ENCODE measurements at regions not wholly inside any gene's neighbourhood (a gene's known extent, or its start where the extent isn't known, plus 50 kb on each side); places are given as distances from the start of the nearest gene placed in this dataset.

DNA sequence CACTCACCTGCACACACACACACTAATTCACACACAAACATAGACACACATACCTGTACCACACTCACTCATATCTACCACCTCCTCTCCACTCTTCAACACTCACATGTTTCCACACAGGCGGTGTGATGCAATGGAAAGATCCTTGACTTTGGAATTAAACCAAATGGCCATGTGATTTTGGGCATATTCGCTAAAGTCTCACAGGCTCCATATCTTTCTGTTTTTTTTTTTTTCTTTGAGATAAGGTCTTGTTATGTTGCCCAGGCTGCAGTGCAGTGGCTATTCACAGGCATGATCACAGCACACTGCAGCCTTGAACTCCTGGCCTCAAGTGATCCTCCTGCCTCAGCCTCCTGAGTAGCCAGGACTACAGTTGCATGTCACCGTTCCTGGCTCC lies 91.1 kb upstream of the MEX3C start:
- Mint-ChIP-seq H3K36me3 (no peaks in the 10 kb centered on the region), H3K4me1 (no peaks in the 10 kb centered on the region), H3K27me3 (peaks cover 24% of the 10 kb centered on the region), H3K9me3 (peaks cover 0 to 5% (median 1%) of the 10 kb centered on the region in 7 donors), H3K27ac (no peak overlapping the region), H3K4me3 (no peak overlapping the region)
- DNase-seq = no peak
- Histone ChIP-seq H3K4me3 (ENCODE audit: low read depth, low read length) (no peak overlapping the region), H3K27me3 (ENCODE audit: control insufficient read depth, insufficient read depth, low read length) (peaks cover 7% of the 10 kb centered on the region), H3K27ac (ENCODE audit: insufficient read depth, low read length, poor library complexity, severe bottlenecking) (no peak overlapping the region), H3K9me3 (ENCODE audit: control insufficient read depth in 2 of 2, low read length in 2 of 2) (no peaks in the 10 kb centered on the region), H3K4me1 (ENCODE audit: control insufficient read depth, insufficient read depth, low read length, poor library complexity, severe bottlenecking) (no peaks in the 10 kb centered on the region), H3K36me3 (ENCODE audit: control insufficient read depth, insufficient read depth, low read length) (no peaks in the 10 kb centered on the region)
- no peak for ATAC-seq (ENCODE audit: low read depth in 2 of 2)

DNA sequence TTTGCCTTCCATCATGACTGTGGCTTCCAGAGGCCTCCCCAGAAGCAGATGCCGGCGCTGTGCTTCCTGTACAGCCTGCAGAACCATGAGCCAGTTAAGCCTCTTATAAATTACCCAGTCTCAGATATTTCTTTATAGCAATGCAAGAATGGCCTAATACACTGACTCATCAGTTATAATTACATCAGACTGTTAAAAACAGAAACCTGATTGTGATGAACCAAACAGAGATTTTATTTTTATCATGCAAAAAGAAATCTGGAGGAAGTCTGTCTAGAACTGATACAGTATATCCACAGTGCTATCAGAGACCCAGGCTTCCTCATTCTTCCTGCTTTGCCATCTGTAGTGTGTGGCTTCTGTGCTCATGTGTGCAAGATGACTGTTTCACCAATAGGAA lies 93.4 kb upstream of the MEX3C start:
- ATAC-seq (ENCODE audit: low read depth in 2 of 2) = no peak
- no peaks in the 10 kb centered on the region for H3K9me3 ChIP-seq (ENCODE audit: control insufficient read depth in 2 of 2, low read length in 2 of 2)
- Mint-ChIP-seq H3K4me1 (no peaks in the 10 kb centered on the region), H3K27me3 (peaks cover 17% of the 10 kb centered on the region), H3K4me3 (no peak overlapping the region), H3K9me3 (peaks cover 0 to 5% (median 1%) of the 10 kb centered on the region in 7 donors), H3K27ac (no peak overlapping the region), H3K36me3 (no peaks in the 10 kb centered on the region)
- H3K27me3 ChIP-seq (ENCODE audit: control insufficient read depth, insufficient read depth, low read length) = peaks cover 5% of the 10 kb centered on the region
- no peak overlapping the region for H3K4me3 ChIP-seq (ENCODE audit: low read depth, low read length)
- H3K27ac ChIP-seq (ENCODE audit: insufficient read depth, low read length, poor library complexity, severe bottlenecking) = no peak overlapping the region
- no peaks in the 10 kb centered on the region for H3K36me3 ChIP-seq (ENCODE audit: control insufficient read depth, insufficient read depth, low read length)
- no peak for DNase-seq
- no peaks in the 10 kb centered on the region for H3K4me1 ChIP-seq (ENCODE audit: control insufficient read depth, insufficient read depth, low read length, poor library complexity, severe bottlenecking)

DNA sequence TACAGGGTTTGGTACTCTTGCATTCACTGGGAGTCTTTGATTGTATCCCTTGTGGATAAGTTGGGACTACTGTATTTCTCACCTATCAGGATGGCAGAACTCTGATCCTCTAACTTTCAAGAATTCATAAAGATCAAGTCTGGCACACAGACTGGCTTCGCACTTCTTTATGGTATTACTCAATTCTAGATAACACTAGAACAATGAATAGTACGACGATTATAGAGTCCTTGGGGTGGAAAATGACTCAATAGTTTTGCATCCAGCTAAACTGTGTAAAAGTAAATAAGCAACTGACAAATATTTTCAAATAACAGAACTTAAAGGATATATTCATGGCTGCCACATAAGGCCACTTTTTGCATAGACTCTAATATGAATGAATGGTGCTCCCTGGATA lies 103.4 kb upstream of the MEX3C start:
- no peak overlapping the region for H3K4me3 ChIP-seq (ENCODE audit: low read depth, low read length)
- H3K27ac Mint-ChIP-seq = no peak overlapping the region
- ATAC-seq (ENCODE audit: low read depth in 2 of 2) = no peak

DNA sequence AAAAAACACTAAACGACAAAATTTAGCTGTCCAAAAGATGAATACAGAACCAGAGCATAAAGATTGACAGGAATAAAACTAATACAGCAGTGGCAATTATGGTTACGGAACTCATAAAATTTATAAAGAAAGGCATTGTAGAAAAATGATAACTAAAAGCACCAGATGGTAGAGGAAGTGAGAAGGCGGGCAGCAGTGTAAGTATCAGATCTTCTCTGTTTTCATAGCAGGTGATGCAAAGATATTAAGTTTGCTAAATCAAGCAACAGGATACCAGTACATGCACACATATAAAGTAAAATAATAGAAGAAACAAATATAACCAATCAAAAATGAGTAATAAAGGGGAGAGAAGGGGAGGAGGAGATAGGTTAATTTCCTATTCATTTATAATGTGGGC lies 103.9 kb upstream of the MEX3C start:
- no peaks in the 10 kb centered on the region for H3K27me3 ChIP-seq (ENCODE audit: control insufficient read depth, insufficient read depth, low read length)
- ATAC-seq (ENCODE audit: low read depth in 2 of 2) (no peak), DNase-seq (no peak)
- H3K36me3 ChIP-seq (ENCODE audit: control insufficient read depth, insufficient read depth, low read length) = no peaks in the 10 kb centered on the region
- Mint-ChIP-seq H3K36me3 (no peaks in the 10 kb centered on the region), H3K4me3 (no peak overlapping the region), H3K9me3 (peaks cover 0 to 5% (median 3%) of the 10 kb centered on the region in 7 donors), H3K27me3 (peaks cover 20% of the 10 kb centered on the region), H3K27ac (no peak overlapping the region), H3K4me1 (peaks cover 0 to 4% (median 0%) of the 10 kb centered on the region in 4 donors)
- no peak overlapping the region for H3K4me3 ChIP-seq (ENCODE audit: low read depth, low read length)
- no peaks in the 10 kb centered on the region for H3K4me1 ChIP-seq (ENCODE audit: control insufficient read depth, insufficient read depth, low read length, poor library complexity, severe bottlenecking)
- H3K9me3 ChIP-seq (ENCODE audit: control insufficient read depth in 2 of 2, low read length in 2 of 2) = no peaks in the 10 kb centered on the region
- no peak overlapping the region for H3K27ac ChIP-seq (ENCODE audit: insufficient read depth, low read length, poor library complexity, severe bottlenecking)

More for the DNA sequence above, 103.4 kb upstream of the MEX3C start:
- Histone ChIP-seq H3K36me3 (ENCODE audit: control insufficient read depth, insufficient read depth, low read length) (no peaks in the 10 kb centered on the region), H3K27ac (ENCODE audit: insufficient read depth, low read length, poor library complexity, severe bottlenecking) (no peak overlapping the region), H3K9me3 (ENCODE audit: control insufficient read depth in 2 of 2, low read length in 2 of 2) (no peaks in the 10 kb centered on the region), H3K4me1 (ENCODE audit: control insufficient read depth, insufficient read depth, low read length, poor library complexity, severe bottlenecking) (no peaks in the 10 kb centered on the region), H3K27me3 (ENCODE audit: control insufficient read depth, insufficient read depth, low read length) (no peaks in the 10 kb centered on the region)
- peaks cover 0 to 5% (median under 1%) of the 10 kb centered on the region in 7 donors for H3K9me3 Mint-ChIP-seq
- no peak overlapping the region for H3K4me3 Mint-ChIP-seq
- peaks cover 18% of the 10 kb centered on the region for H3K27me3 Mint-ChIP-seq
- DNase-seq = no peak
- peaks cover 0 to 4% (median 0%) of the 10 kb centered on the region in 4 donors for H3K4me1 Mint-ChIP-seq
- H3K36me3 Mint-ChIP-seq = no peaks in the 10 kb centered on the region

DNA sequence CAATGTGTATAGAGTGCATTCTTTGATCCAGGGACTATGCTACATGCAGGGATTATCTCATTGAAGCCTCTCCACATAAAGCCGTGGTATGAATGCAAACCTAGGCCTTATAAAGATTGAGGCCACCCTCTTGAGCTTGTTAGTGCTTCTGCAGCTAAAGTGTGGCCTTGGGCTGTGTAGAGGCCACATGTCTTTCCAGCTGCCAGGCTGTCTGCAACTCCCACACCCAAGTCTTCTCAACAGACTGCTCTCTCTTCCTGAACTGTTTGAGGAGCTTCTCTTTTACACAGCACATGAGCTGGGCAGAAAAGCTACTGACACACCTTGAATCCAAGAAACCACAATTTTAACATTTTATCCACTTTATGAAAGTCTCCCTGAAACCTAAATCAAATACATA lies 119.2 kb upstream of the MEX3C start:
- peaks cover 0 to 5% (median 2%) of the 10 kb centered on the region in 7 donors for H3K9me3 Mint-ChIP-seq
- peaks cover 5% of the 10 kb centered on the region for H3K27me3 Mint-ChIP-seq

DNA sequence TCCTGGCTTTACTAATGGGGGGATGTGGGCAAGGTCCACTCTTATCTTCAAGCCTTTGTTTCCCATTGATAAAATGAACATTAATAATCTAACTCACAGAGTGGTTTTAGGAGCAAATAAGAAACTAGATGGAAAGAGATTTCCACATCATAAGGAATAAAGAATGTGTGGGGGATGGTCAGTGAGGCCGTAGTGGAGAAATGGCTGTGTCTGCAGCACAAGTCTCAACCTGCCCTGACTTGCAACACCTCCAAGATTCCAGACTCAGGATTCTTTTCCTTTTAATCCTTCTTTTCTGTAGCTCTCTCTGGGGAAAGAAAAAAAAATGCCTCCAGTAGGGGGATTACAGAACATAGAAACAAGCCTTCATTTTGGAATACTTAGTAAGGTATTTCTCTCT lies 124.2 kb upstream of the MEX3C start:
- Mint-ChIP-seq H3K27ac (no peak overlapping the region), H3K9me3 (peaks cover 0 to 3% (median 0%) of the 10 kb centered on the region in 7 donors), H3K4me1 (no peaks in the 10 kb centered on the region), H3K36me3 (no peaks in the 10 kb centered on the region), H3K4me3 (no peak overlapping the region), H3K27me3 (peaks cover 5% of the 10 kb centered on the region)
- DNase-seq = no peak
- Histone ChIP-seq H3K27ac (ENCODE audit: insufficient read depth, low read length, poor library complexity, severe bottlenecking) (no peak overlapping the region), H3K9me3 (ENCODE audit: control insufficient read depth in 2 of 2, low read length in 2 of 2) (no peaks in the 10 kb centered on the region), H3K4me3 (ENCODE audit: low read depth, low read length) (no peak overlapping the region), H3K27me3 (ENCODE audit: control insufficient read depth, insufficient read depth, low read length) (peaks cover 2% of the 10 kb centered on the region), H3K36me3 (ENCODE audit: control insufficient read depth, insufficient read depth, low read length) (no peaks in the 10 kb centered on the region), H3K4me1 (ENCODE audit: control insufficient read depth, insufficient read depth, low read length, poor library complexity, severe bottlenecking) (no peaks in the 10 kb centered on the region)
- ATAC-seq (ENCODE audit: low read depth in 2 of 2) = no peak

More for the DNA sequence above, 119.2 kb upstream of the MEX3C start:
- H3K27ac Mint-ChIP-seq = no peak overlapping the region
- no peak for ATAC-seq (ENCODE audit: low read depth in 2 of 2)
- Histone ChIP-seq H3K4me1 (ENCODE audit: control insufficient read depth, insufficient read depth, low read length, poor library complexity, severe bottlenecking) (no peaks in the 10 kb centered on the region), H3K36me3 (ENCODE audit: control insufficient read depth, insufficient read depth, low read length) (no peaks in the 10 kb centered on the region), H3K9me3 (ENCODE audit: control insufficient read depth in 2 of 2, low read length in 2 of 2) (no peaks in the 10 kb centered on the region), H3K4me3 (ENCODE audit: low read depth, low read length) (no peak overlapping the region), H3K27ac (ENCODE audit: insufficient read depth, low read length, poor library complexity, severe bottlenecking) (no peak overlapping the region), H3K27me3 (ENCODE audit: control insufficient read depth, insufficient read depth, low read length) (no peaks in the 10 kb centered on the region)
- no peaks in the 10 kb centered on the region for H3K4me1 Mint-ChIP-seq
- no peak overlapping the region for H3K4me3 Mint-ChIP-seq
- H3K36me3 Mint-ChIP-seq = no peaks in the 10 kb centered on the region
- DNase-seq = no peak

DNA sequence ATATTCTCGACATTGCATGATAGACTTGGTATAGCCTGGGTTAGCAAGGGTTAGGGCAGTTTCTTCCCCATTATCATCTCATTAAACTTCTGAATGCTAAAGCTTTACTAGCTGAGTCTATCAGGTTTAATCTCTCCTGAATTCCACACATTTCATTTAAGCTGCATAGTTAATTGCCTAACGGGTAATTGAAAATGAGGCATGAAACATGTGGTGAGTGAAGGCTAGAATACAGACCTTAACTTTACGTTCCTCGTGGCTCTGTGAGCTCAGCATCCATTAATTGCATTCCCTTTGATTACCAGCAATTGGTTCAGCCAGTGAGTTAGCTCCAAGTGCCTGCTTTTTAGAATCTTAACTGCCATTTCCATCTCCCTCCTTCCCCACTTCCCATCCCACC lies 126.5 kb upstream of the MEX3C start:
- no peak overlapping the region for H3K4me3 ChIP-seq (ENCODE audit: low read depth, low read length)
- Mint-ChIP-seq H3K36me3 (no peaks in the 10 kb centered on the region), H3K27me3 (no peaks in the 10 kb centered on the region), H3K4me1 (no peaks in the 10 kb centered on the region), H3K27ac (no peak overlapping the region), H3K9me3 (no peaks in the 10 kb centered on the region), H3K4me3 (no peak overlapping the region)
- ATAC-seq (ENCODE audit: low read depth in 2 of 2) = no peak
- no peak for DNase-seq
- H3K9me3 ChIP-seq (ENCODE audit: control insufficient read depth in 2 of 2, low read length in 2 of 2) = no peaks in the 10 kb centered on the region
- H3K4me1 ChIP-seq (ENCODE audit: control insufficient read depth, insufficient read depth, low read length, poor library complexity, severe bottlenecking) = no peaks in the 10 kb centered on the region
- H3K27me3 ChIP-seq (ENCODE audit: control insufficient read depth, insufficient read depth, low read length) = peaks cover 2% of the 10 kb centered on the region
- H3K27ac ChIP-seq (ENCODE audit: insufficient read depth, low read length, poor library complexity, severe bottlenecking) = no peak overlapping the region
- H3K36me3 ChIP-seq (ENCODE audit: control insufficient read depth, insufficient read depth, low read length) = no peaks in the 10 kb centered on the region

DNA sequence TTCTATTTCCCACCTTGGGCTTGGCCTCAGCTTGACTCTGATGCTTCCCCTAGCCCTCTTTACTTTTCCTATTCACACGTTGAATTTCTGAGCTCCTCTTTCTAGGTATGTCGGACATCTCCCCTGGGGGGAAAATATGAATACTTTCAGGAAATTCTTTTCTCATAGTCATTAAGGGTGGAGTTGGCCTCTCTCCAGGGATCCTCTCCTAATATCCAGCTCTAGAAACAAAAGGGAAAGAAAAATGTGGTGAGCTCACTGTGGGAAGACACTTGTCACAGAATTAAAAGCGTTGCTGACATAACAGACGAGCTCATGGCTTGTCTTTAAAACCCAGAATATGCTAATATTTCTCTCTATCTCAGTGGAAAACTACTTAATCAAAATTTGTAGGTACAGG lies 132.7 kb upstream of the MEX3C start:
- H3K27ac Mint-ChIP-seq = no peak overlapping the region
- H3K9me3 ChIP-seq (ENCODE audit: control insufficient read depth in 2 of 2, low read length in 2 of 2) = no peaks in the 10 kb centered on the region
- no peaks in the 10 kb centered on the region for H3K4me1 Mint-ChIP-seq
- no peak overlapping the region for H3K4me3 Mint-ChIP-seq
- H3K27me3 Mint-ChIP-seq = peaks cover 7% of the 10 kb centered on the region
- no peaks in the 10 kb centered on the region for H3K27me3 ChIP-seq (ENCODE audit: control insufficient read depth, insufficient read depth, low read length)
- no peaks in the 10 kb centered on the region for H3K36me3 ChIP-seq (ENCODE audit: control insufficient read depth, insufficient read depth, low read length)
- DNase-seq = no peak
- no peak for ATAC-seq (ENCODE audit: low read depth in 2 of 2)
- H3K36me3 Mint-ChIP-seq = no peaks in the 10 kb centered on the region
- H3K4me3 ChIP-seq (ENCODE audit: low read depth, low read length) = no peak overlapping the region
- H3K27ac ChIP-seq (ENCODE audit: insufficient read depth, low read length, poor library complexity, severe bottlenecking) = no peak overlapping the region
- H3K9me3 Mint-ChIP-seq = no peaks in the 10 kb centered on the region
- H3K4me1 ChIP-seq (ENCODE audit: control insufficient read depth, insufficient read depth, low read length, poor library complexity, severe bottlenecking) = no peaks in the 10 kb centered on the region
